IPS-18c (cell line): ENCODE measurements at regions not wholly inside any gene's neighbourhood (a gene's known extent, or its start where the extent isn't known, plus 50 kb on each side); places are given as distances from the start of the nearest gene placed in this dataset.

Experiments
- H3K4me3 ChIP-seq: 2 replicates; pipeline ENCODE4 v1.7.0; 2013; ENCODE audit warnings: low read depth, mild to moderate bottlenecking, low read length, moderate library complexity; ENCODE audit not compliant: insufficient read depth
- H3K9me3 ChIP-seq: one replicate; pipeline ENCODE4 v1.6.1; 2013; ENCODE audit warnings: mild to moderate bottlenecking, low read length, moderate library complexity; ENCODE audit not compliant: control insufficient read depth, insufficient read depth

GRCh38 chr4:83885256-83886182 is 349.6 kb downstream of the GPAT3 start:
- H3K4me3 ChIP-seq: no peak overlapping the region

GRCh38 chr4:83876047-83876446 is 340.1 kb downstream of the GPAT3 start:
- Histone ChIP-seq H3K4me3 (no peak overlapping the region), H3K9me3 (no peaks in the 10 kb centered on the region)

More at GRCh38 chr4:83885256-83886182, 349.6 kb downstream of the GPAT3 start:
- no peaks in the 10 kb centered on the region for H3K9me3 ChIP-seq

GRCh38 chr4:83875437-83875836 is 339.5 kb downstream of the GPAT3 start:
- H3K9me3 ChIP-seq: no peaks in the 10 kb centered on the region
- no peak overlapping the region for H3K4me3 ChIP-seq

GRCh38 chr4:83873996-83874395 is 338.1 kb downstream of the GPAT3 start:
- no peak overlapping the region for H3K4me3 ChIP-seq

GRCh38 chr4:83870328-83870950 is 334.5 kb downstream of the GPAT3 start:
- no peaks in the 10 kb centered on the region for H3K9me3 ChIP-seq
- H3K4me3 ChIP-seq: no peak overlapping the region

More at GRCh38 chr4:83873996-83874395, 338.1 kb downstream of the GPAT3 start:
- no peaks in the 10 kb centered on the region for H3K9me3 ChIP-seq

- no peaks in the 10 kb centered on the region for H3K9me3 ChIP-seq
- H3K4me3 ChIP-seq: no peak overlapping the region
Observed at GRCh38 chr4:83866834-83867621, 331.1 kb downstream of the GPAT3 start.

- Histone ChIP-seq H3K4me3 (no peak overlapping the region), H3K9me3 (no peaks in the 10 kb centered on the region)
Observed at GRCh38 chr4:83865417-83866150, 329.7 kb downstream of the GPAT3 start.

GRCh38 chr4:83864097-83864817 is 328.3 kb downstream of the GPAT3 start:
- Histone ChIP-seq H3K9me3 (no peaks in the 10 kb centered on the region), H3K4me3 (no peak overlapping the region)

GRCh38 chr4:83862471-83862870 is 326.6 kb downstream of the GPAT3 start:
- Histone ChIP-seq H3K9me3 (no peaks in the 10 kb centered on the region), H3K4me3 (no peak overlapping the region)

GRCh38 chr4:83860200-83860599 is 324.3 kb downstream of the GPAT3 start:
- H3K4me3 ChIP-seq: no peak overlapping the region
- no peaks in the 10 kb centered on the region for H3K9me3 ChIP-seq

- no peak overlapping the region for H3K4me3 ChIP-seq
- H3K9me3 ChIP-seq: no peaks in the 10 kb centered on the region
Observed at GRCh38 chr4:83858131-83858530, 322.2 kb downstream of the GPAT3 start.

- Histone ChIP-seq H3K9me3 (no peaks in the 10 kb centered on the region), H3K4me3 (no peak overlapping the region)
Observed at GRCh38 chr4:83855044-83855443, 319.1 kb downstream of the GPAT3 start.

- no peaks in the 10 kb centered on the region for H3K9me3 ChIP-seq
- no peak overlapping the region for H3K4me3 ChIP-seq
Observed at GRCh38 chr4:83852085-83852451, 316.2 kb downstream of the GPAT3 start.

GRCh38 chr4:83851261-83852084 is 315.6 kb downstream of the GPAT3 start:
- H3K4me3 ChIP-seq: no peak overlapping the region
- no peaks in the 10 kb centered on the region for H3K9me3 ChIP-seq

GRCh38 chr4:83850435-83850834 is 314.5 kb downstream of the GPAT3 start:
- H3K9me3 ChIP-seq: no peaks in the 10 kb centered on the region

More at GRCh38 chr4:83850435-83850834, 314.5 kb downstream of the GPAT3 start:
- no peak overlapping the region for H3K4me3 ChIP-seq
